T-helper 1 cell treated with Interleukin-12 subunit alpha and Interleukin-12 subunit beta and Interleukin-4 antibody, amounts not matched to agents 30 ng/mL and 1 ng/mL, for 36 hours (primary cell): ENCODE measurements at regions not wholly inside any gene's neighbourhood (a gene's known extent, or its start where the extent isn't known, plus 50 kb on each side); places are given as distances from the start of the nearest gene placed in this dataset.
"Not testable (repeated sequence)": the region's sequence is repeated elsewhere in the genome, so short reads cannot be mapped to it uniquely, and the experiment has no call there.

Experiments used
- intact Hi-C: fragments of 100-400 bp; cut with micrococcal nuclease; formaldehyde crosslinking; loops from one replicate; pipeline ENCODE4 v1.15.1; 2024

DNA sequence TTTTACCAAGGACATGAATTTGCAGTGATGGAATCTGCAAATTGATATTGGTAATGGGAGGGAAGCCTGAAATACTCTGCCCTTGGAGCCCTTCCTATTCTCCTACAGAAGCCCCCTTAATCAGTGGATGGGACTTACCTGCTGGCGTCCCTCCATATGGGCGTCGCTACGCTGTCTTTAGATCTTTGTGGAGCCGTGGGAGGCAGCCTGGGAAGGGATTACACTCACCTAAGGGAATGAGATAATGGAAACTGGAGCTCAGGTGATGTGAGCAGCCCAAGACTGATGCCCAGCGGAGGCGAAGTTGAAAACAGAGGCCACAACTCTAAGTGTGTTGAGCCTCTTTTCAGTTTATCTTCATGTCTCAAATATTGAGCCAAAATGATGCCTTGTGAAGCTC lies 306.6 kb downstream of the MYCN start:
- intact Hi-C loops, result no loop called here

DNA sequence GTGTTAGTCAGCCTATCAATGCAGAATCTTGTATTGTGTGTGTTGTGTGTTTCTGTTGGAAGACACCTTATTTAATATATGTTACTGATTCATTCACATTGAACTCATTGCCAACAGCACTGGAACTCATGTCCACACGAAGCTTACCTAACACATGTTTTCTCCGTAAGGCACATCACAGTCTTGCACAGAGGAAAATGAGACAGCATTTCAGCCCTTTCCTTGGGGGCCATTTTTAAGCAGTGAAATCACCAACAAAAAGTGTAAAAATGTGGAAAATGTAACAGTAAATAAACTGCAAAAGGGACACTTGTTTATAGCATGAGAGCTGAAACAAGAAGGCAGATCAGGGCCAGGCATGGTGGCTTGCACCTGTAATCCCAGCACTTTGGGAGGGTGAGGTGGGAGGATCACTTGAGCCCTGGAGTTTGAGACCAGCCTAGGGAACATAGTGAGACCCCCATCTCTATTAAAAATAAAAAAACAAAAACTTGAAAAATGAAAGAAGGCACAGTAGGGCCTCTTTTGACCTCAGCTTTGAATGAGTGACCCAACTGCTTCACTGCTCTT lies 306.0 kb downstream of the MYCN start:
- intact Hi-C loops, result no loop called here

DNA sequence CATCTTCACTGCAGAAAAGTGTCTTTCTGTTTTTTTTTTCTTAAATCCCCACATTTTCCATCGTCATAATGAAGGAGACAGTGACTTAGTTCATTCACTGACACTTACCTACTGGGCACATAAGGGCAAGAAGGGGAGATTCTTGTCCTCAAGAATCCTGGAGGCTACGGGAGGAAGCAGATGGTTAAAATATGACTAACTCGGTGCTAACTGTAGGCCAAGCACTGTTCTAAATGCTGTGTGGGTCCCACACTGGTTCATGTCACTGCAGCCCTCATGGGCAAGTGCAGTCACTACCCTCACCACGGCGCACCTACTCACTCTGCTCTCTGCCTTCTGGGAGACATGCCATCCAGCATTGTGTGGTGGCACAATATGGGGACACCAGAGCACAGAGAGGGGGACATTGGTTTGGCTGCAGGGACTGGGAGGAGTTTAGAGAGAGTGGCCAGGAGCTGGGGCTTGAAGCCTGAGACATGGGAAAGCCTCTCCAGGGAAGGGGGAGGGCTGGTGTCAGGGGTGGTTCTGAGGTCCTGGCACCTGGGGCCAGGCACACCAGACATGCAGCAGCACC lies 305.2 kb downstream of the MYCN start:
- intact Hi-C loops, result no loop called here

DNA sequence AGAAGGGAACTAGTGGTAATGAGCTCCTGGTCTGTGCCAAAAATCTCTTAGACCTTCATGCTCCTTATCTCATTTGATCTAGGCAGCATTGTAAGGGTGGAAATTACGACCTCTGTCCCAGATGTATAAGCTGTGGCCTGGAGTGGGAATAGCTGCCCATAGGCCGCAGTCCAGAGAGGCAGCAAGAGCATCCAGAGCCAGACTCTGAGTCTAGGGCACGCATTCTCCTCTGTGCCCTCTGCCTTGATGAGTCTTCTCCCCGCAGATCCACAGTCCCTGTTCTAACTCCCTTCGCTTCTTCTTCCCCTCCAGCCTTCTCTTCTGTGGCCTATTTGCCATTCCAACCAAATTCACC lies 304.6 kb downstream of the MYCN start:
- intact Hi-C loops, result no loop called here

DNA sequence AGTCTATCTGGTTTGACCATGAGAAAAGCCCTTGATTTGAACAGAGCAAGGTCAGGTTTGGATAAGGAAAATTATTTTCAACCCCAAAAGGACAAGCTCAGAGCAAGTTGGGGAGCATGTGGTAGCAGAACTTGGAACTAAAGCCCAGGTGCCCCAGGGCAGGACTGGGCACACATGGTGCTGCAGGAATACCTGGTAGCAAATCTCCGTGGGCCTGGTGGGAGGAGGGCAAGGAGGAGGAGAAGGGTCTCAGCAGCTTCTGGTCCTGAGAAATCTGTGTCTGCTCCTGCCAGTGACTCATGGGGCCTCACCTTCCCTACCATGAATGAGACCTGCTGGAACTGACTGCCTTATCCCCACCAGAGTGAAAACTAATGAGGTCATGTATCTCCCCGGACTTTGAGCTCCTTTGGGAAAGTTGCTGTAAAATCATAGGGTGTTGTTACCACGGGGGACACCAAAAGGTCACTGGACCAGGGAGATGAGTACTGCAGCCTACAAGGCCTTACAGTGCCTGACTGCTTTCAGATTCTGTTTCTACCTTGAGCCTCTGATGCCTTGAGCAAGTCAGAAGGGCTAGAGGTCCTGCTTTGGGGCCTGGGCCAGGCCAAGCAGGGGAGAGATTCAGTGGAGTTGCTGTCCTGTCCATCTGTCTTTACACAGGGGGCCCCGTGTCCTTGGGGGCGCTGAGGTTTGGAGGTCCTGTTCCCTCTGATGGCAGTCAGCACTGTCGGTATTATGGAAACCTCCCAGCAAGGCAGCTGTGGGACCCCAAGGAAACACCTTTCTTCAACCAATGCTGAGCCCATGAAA lies 304.0 kb downstream of the MYCN start:
- intact Hi-C loops, result no loop called here

DNA sequence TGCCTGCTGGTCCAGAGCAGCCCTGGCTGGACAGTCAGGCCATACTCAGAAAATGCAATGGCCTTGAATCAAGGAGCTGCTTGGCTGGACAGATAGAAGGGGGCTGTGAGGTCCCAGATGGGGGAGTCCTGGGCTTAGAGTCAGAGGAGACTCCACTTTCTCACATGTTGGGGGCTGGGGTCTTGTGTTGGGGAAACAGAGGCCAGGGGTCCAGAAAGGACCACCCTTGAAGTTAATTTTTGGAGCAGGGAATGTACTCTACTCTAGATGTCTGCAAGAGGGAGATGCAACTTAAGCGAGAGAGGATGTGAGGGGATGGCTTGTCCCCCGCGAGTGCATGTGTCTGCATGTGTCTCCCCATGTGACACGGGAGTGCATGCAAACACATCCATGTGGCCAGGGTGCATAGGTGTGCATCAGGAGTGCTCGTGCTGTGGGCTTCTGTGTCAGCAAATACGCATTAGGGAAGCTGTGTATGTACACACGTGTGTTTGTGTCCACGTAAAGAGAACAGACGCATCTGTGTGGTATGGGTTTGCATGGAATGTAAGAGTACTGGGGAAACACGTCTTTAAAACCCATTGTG lies 303.2 kb downstream of the MYCN start:
- intact Hi-C loops, result no loop called here

DNA sequence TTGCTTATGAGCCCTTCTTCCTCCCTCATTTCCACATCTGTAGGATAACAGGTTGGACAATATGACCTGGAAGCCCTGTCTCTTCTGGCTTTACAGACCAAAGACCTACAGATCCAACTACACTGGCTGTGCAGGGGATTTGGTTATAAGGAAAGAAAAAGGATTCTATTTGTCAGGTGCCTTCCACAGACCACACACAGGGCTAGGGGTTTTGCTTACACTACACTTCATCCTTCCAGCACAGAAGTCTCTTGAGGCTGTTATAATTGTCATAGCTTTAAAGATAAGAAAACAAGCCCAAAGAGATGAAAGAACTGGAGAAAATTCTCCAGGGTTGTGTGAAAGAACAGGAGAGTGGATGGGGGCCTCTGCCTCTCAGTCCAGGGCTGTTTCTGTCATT lies 302.6 kb downstream of the MYCN start:
- intact Hi-C loops, result no loop called here

DNA sequence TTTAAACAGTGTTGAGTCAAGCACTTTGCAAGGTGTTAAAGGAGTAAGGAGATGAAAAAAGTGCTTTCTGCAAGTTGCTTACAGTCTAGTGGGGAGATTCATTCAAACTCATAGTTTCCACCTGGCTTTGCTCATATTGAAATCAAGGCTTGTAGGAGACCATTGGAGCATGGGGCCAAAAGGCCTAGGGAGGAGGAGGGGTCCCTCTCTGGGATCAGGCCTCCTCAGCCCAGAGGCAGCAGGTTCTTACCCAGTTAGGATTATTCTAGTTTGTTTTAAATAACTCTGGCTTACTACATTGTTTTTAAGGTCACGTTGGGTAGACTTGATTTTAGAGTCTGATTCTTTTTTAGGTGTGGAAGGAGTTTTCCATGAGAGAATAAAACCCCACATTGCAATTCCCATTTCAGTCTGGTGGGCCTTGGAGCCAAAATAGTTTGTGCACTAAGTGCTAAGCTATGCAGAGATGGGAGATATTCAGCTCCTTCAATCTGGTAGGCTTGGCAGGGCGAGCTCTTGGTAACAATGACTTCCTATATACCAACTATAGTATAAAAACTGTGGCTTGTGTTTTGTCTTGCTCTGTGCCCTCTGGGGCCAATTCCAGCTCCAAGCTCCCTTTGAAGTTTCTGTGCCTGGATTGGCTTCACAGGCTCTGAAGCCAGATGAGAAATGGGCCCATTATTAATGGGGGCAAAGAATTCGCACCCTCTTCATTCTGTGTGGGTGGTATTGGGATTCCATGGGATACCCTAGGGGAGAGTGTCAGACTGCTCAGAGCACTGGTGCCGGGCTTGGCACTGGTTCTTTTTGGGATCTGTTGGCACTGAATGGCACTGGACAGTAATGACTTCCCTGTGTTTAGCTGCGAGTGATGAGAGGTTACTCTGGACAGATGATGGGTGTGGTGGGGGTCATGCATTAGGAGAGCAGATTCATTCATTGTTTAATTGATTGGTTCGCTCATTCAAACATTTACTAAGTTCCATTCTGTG lies 301.1 kb downstream of the MYCN start:
- intact Hi-C loops, result no loop called here

DNA sequence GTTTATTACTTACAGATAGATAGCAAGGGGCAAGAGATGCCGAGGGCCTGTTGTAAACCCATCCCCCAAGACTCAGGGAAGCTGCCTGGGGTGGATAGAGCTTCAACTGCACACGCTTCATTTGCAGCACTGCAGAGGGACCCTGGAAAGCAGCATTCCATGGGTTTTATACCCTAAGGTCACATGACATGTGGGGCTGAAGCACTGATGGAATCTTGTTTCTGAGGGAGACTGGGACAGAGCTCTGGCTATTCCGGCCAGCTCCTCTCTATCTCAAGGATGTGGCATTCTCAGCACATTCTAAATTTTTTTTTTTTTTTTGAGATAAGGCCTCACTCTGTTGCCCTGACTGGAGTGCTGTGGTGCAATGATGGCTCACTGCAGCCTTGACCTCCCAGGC lies 300.1 kb downstream of the MYCN start:
- intact Hi-C loops, result no loop called here

DNA sequence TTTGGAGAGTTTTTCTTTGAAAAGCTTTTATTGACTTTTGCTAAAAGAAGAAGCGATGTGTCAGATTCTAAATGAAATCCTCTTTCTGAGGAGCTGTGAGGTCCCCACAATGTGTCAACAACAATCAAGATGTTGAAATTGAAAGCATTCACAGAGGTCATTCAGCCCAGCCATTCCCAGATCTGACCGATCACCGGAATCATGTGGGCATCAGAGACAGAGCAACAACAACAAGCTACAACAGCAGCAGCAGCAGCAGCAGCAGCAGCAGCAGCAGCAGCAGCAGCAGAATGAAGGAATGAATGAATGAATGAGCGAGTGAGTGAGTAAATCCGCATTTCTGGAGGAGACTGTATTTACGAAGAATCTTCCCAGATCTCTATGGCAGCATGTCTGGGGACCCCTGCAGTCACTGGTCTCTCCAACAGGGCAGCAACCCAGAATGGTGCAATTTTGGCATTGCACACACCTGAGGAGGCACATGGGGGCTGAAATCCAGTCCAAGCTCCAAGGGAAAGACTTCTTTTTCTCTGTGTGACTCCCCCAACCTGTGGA lies 299.0 kb downstream of the MYCN start:
- intact Hi-C loops, result no loop called here

DNA sequence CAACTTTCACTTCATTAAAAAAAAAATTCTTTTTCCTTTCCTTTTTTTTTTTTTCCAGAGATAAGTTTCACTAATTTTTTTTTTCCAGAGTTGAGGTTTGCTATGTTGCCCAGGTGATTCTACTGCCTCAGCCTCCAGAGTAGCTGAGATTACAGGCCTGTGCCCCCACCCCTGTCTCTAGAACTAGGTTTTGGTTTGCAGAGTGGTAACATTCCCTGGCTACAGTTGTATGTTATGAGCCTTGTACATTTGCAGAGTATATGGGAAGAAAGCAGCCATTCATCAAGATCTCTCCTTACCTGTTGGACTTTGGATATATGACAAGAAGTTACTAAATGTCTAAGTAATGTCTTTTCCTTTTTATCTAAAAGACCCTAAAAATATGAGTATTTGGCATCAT lies 298.4 kb downstream of the MYCN start:
- intact Hi-C loops, result no loop called here

DNA sequence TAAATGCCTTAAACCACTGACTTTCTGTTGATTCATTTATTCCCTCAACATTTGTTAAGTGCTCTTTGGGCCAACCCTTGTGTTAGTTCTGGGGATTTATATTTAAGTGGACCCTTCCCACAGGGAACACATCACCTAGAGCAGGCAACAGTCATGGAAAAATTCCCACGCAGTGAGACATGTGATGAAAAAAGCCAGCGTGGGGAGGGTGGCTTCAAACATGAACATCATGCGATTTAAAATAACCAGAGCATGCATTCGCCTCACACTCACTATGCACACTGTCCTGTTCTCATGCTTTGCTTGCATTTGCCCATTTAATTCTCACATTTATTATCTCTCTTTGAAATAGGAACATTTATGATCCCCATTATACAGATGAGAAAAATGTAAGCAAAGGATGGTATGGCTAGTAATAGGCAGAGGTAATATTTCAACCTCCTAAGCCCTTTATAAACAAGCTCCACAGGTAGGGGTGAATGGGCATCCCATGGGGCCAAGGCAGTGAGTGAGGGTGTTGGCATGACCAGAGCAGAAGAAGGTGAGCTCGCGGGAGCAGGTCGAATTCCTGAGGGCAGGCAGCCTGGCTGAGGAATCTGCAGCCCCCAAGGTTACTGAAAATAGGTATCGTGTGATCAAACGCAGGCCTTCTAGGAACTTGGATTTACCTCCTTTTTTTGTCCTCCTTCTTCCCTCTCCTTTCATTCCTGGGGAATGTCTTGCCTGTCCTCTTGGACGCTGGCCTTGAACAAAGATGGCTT lies 297.8 kb downstream of the MYCN start:
- intact Hi-C loops, result no loop called here

DNA sequence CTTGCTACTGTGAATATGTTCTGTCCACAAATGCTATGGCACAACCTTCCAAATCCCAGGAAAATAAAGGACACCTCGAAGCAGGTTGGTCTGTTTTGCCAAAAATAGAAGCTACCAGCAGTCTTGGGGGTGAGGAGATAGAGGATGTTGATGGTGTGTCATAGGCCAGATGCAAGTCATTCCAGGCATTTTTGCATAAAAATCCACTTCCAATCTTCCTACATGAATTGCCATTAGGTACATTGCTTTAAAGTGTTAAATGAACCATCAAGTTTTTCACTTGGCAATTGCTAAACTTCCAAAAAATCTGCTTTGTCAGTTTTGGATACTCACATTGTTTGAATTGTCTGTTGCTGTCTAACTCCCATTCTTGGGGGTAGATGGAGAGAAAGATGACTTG lies 295.4 kb downstream of the MYCN start:
- intact Hi-C loops, result no loop called here

DNA sequence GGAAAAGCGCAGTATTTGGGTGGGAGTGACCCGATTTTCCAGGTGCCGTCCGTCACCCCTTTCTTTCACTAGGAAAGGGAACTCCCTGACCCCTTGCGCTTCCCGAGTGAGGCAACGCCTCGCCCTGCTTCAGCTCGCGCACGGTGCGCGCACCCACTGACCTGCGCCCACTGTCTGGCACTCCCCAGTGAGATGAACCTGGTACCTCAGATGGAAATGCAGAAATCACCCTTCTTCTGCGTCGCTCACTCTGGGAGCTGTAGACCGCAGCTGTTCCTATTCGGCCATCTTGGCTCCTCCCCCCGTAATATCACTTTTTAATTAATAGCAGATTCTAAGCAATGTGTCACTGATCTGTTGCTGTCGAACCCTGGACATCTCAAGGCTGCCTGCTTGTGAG lies 294.9 kb downstream of the MYCN start:
- intact Hi-C loops, result not testable (repeated sequence)

DNA sequence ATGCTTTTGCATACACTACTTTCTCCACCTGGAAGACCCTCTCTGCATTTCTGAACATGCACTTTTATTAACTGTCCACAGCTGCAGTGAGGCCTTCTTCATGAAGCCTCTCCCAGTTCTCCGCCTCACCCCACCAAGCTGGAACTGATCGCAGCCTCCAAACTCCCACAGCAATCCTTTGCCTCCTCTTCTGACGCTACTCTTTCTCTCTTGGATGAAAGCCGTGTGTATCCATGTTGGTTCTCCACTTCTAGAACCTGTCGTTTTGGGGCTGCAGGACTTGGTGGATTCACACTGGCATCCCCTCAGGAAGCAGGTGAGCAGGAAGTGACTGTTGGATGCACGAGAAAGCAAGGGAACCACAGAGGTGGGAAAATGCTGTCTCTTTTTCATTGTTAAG lies 288.6 kb downstream of the MYCN start:
- intact Hi-C loops, result no loop called here

DNA sequence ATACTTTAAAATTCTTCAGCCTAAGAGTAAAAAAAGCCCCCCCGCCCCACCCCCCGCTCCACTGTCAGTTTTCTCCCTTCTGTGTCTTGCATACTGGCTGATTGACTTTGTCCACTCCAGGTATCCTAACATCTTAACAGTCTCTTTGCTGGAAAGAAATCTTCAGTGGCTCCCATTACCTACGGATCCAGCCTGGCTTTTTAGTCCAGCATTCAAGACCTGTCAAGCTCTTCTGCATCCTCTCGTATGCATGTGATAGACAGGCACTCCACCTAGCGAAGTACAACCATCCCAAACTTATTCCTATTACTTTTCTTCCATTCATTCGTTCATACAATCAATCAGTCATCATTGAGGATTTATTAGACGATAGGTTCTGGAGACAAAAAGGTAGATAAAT lies 288.1 kb downstream of the MYCN start:
- intact Hi-C loops, result no loop called here

DNA sequence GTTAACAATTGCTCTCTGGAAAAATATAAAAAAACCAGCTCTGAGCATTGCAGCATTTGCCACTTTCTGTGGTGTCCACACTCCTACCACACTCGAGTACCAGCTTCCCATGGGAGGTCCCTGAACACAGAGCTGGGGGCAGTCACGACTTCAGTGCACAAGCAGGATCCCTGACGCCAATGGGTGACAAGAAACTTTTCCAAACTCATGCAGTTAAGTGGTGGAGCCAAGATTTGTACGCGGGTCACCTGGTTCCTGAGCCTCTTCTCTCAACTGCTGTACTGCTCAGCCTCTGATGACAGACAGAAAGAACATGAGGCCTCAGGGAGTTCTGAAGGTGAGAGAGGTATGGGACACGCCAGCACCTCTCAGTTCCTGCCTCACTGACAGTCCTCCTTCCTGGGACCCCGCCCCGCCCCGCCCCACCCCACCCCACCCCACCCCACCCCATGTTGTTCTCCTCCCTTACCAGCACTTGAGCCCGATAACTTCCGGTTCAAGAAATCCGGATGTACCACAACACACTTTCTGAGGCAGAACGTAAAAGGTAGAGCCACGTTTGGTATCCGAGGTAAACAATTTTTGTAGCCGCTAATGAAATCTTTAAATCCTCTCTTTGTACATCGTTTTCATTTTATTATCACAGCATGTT lies 287.6 kb downstream of the MYCN start:
- intact Hi-C loops, result no loop called here

DNA sequence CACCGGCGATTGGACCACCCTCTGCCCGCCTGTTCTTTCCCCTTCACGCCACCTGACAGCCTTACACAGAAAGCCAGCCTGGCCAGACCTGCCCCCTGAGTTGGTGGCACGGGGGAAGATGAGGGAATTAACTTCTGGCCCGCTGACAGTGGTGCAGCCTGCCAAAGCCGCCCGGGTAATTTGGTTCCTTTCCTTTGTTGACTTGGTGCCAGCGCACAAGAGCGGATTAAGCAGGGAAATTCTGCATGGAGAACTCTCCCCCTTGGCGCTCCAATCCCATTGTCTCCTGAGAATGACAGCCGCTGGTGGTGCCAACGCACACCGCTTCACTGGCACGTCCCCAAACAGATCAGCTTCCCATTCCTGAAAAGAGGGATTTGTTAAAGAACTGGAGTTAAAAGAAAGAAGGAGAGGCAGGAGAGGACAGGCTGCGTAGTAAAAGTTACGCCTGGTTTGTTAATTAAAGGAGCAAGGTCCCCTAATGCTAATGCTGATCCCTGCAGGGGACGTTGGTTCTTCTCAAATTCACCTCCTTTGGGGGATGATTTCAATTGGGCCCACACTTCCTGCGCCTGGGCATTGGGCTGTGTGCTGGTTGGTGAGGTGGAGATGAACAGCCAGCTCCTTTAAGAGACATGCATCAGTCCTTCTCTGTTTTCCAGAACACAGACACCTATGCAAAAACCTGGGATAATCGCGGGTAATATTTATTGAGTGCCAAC lies 286.8 kb downstream of the MYCN start:
- intact Hi-C loops, result no loop called here

DNA sequence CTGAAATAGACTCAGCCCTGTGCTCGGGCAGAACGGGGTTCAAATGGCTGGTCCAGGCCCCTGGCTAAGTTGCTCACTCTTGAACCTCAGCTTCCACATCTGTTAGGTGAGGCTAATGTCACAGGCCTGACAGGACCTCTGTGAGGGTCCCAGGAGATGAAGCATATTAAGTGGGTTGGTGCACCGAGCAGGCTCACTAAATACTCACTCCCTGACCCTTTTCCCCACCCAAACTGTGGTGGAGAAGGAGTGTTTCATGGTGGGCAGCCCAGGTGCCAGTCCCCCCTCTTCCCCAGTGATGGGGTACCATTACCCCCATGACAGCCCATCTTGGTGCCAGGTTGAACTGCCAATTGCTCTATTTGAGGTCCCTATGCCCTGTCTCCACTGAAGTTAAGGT lies 286.0 kb downstream of the MYCN start:
- intact Hi-C loops, result no loop called here
